IMR-90 (cell line): ENCODE measurements at regions not wholly inside any gene's neighbourhood (a gene's known extent, or its start where the extent isn't known, plus 50 kb on each side); places are given as distances from the start of the nearest gene placed in this dataset.

Experiments
- BHLHE40 ChIP-seq: fragments of 150-350 bp; IDR thresholded peaks from 2 replicates; pipeline ENCODE4 v1.6.1; 2016; ENCODE audit warnings: mild to moderate bottlenecking, low read depth, low read length
- CEBPB ChIP-seq: IDR thresholded peaks from 2 replicates; pipeline ENCODE4 v1.6.1; 2012; ENCODE audit warnings: low read depth, low read length, improper control_type of control experiment
- CTCF ChIP-seq: conservative IDR thresholded peaks from 2 replicates; pipeline ENCODE4 v1.5.1; 2012; ENCODE audit warnings: mild to moderate bottlenecking, low read depth, low read length, improper control_type of control experiment
- FOS ChIP-seq: fragments of 150-350 bp; IDR thresholded peaks from 2 replicates; pipeline ENCODE4 v1.6.1; 2016; ENCODE audit warnings: low read depth, low read length
- MAZ ChIP-seq: IDR thresholded peaks from 2 replicates; pipeline ENCODE4 v1.6.1; 2012; ENCODE audit warnings: low read depth, mild to moderate bottlenecking, low read length, improper control_type of control experiment, moderate library complexity, borderline replicate concordance
- MXI1 ChIP-seq: IDR thresholded peaks from 2 replicates; pipeline ENCODE4 v1.6.1; 2012; ENCODE audit warnings: low read depth, mild to moderate bottlenecking, low read length, moderate library complexity, borderline replicate concordance
- NFE2L2 ChIP-seq: fragments of 150-350 bp; IDR thresholded peaks from 2 replicates; pipeline ENCODE4 v1.6.1; 2016; ENCODE audit warnings: low read depth, mild to moderate bottlenecking, low read length
- POLR2A ChIP-seq: IDR thresholded peaks from 2 replicates; pipeline ENCODE4 v1.6.1; 2012; ENCODE audit warnings: mild to moderate bottlenecking, low read depth, low read length
- RCOR1 ChIP-seq: IDR thresholded peaks from 2 replicates; pipeline ENCODE4 v1.6.1; 2012; ENCODE audit warnings: mild to moderate bottlenecking, low read length, improper control_type of control experiment; ENCODE audit not compliant: insufficient replicate concordance
- TF ChIP-seq, protein P1 (sequence below): fragments of 150-350 bp; IDR thresholded peaks from 2 replicates; pipeline ENCODE4 v1.6.1; 2017; ENCODE audit warnings: mild to moderate bottlenecking, antibody characterized with exemption, low read length, low read depth

GRCh38 chr1:113242481-113242880 is 147.8 kb upstream of the MAGI3 start:
- TF ChIP-seq POLR2A (no peak), MAZ (no peak), CTCF (no peak), RCOR1 (no peak), FOS (no peak), BHLHE40 (no peak), MXI1 (no peak), NFE2L2 (no peak), CEBPB (no peak)
- TF ChIP-seq, protein P1, sequence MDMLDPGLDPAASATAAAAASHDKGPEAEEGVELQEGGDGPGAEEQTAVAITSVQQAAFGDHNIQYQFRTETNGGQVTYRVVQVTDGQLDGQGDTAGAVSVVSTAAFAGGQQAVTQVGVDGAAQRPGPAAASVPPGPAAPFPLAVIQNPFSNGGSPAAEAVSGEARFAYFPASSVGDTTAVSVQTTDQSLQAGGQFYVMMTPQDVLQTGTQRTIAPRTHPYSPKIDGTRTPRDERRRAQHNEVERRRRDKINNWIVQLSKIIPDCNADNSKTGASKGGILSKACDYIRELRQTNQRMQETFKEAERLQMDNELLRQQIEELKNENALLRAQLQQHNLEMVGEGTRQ = no peak
